ENCODE measurements at regions not wholly inside any gene's neighbourhood (a gene's known extent, or its start where the extent isn't known, plus 50 kb on each side); places are given as distances from the start of the nearest gene placed in this dataset.

DNA sequence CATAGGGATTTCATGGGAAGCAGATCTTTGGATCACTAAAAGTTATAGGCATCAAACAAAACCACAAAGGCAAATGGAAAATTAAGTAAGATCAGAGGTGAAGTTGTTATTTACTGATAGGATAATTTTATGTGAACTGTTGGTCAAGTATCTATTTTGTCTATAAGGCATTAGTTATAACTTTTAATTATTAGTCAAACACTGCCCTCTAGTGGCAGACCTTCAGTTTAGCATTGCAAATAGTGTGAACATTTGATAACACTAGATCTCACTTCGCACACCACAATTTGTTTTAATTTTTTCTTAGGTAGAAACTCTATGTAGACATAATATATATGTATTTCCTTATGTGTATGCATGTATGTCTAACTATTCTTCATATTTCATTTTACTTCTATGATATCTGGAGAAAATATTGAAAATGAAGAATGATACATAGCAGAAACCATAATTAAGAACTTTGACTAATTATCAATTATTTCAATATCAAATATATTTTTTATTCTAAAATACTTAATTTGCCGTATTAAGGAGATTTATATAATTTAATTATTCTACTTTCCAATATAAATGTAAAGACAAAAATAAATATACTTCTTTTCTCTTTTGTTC is 214.5 kb upstream of the TACR3 start:
- H3K4me1 ChIP-seq (ENCODE audit: insufficient read depth) = no peaks in the 10 kb centered on the region
- no peak overlapping the region for H2AFZ ChIP-seq
- H3K9me3 Mint-ChIP-seq = peaks cover 37% of the 10 kb centered on the region
- H4K20me1 ChIP-seq (replicated peaks; ENCODE audit: insufficient read depth) = no peaks in the 10 kb centered on the region
- peaks cover under 1% of the 10 kb centered on the region; the same call in 1 of the 2 replicates for H3K9me2 ChIP-seq (ENCODE audit: insufficient read depth)
- no peak overlapping the region for H3K27ac Mint-ChIP-seq
- peaks cover 6% of the 10 kb centered on the region for H3K27me3 Mint-ChIP-seq (ENCODE audit: insufficient read depth, low read depth, poor library complexity)
- TF ChIP-seq STAT1 (IDR thresholded peaks at IDR 0.05; ENCODE audit: unreplicated experiment) (no peak), CTCF (conservative IDR thresholded peaks at IDR 0.05; ENCODE audit: low read depth in 2 of 2) (peak; percentile 59 to 82)
- no peaks in the 10 kb centered on the region for H3K79me2 ChIP-seq (replicated peaks; ENCODE audit: insufficient read depth)
- no peaks in the 10 kb centered on the region for H3K36me3 ChIP-seq (ENCODE audit: insufficient read depth)
- no peak overlapping the region for H3K4me3 Mint-ChIP-seq
- no peak overlapping the region for H3K4me2 ChIP-seq
- H3K27me3 ChIP-seq (ENCODE audit: insufficient read depth) = no peaks in the 10 kb centered on the region
- peaks cover 31% of the 10 kb centered on the region for H3K36me3 Mint-ChIP-seq (ENCODE audit: low read depth)
- no peaks in the 10 kb centered on the region for H3K4me1 Mint-ChIP-seq
- H3K27ac ChIP-seq (ENCODE audit: low read depth) = no peak overlapping the region
- DNase-seq (ENCODE audit: low spot score) (peak; percentile 73), ATAC-seq (peak; percentile 45; the same call in 2 of the 3 replicates)
- no peak overlapping the region for H3K4me3 ChIP-seq
- H3F3A ChIP-seq (replicated peaks; ENCODE audit: low read depth) = no peaks in the 10 kb centered on the region

GRCh38 chr4:103928370-103928769 is 208.6 kb upstream of the TACR3 start:
- H3K27ac Mint-ChIP-seq = no peak overlapping the region
- Histone ChIP-seq H3K4me2 (no peak overlapping the region), H3K36me3 (ENCODE audit: insufficient read depth) (no peaks in the 10 kb centered on the region), H2AFZ (no peak overlapping the region; the same call in 1 of the 2 replicates), H4K20me1 (replicated peaks; ENCODE audit: insufficient read depth) (no peaks in the 10 kb centered on the region), H3K27ac (ENCODE audit: low read depth) (no peak overlapping the region), H3K9me2 (ENCODE audit: insufficient read depth) (no peaks in the 10 kb centered on the region), H3K4me3 (no peak overlapping the region), H3F3A (replicated peaks; ENCODE audit: low read depth) (no peaks in the 10 kb centered on the region), H3K4me1 (ENCODE audit: insufficient read depth) (no peaks in the 10 kb centered on the region), H3K79me2 (replicated peaks; ENCODE audit: insufficient read depth) (no peaks in the 10 kb centered on the region), H3K27me3 (ENCODE audit: insufficient read depth) (no peaks in the 10 kb centered on the region)
- H3K4me1 Mint-ChIP-seq = peaks cover 3% of the 10 kb centered on the region; the same call in 1 of the 3 replicates
- no peaks in the 10 kb centered on the region for H3K27me3 Mint-ChIP-seq (ENCODE audit: insufficient read depth, low read depth, poor library complexity)
- no peak overlapping the region for H3K4me3 Mint-ChIP-seq
- no peak for ATAC-seq
- no peaks in the 10 kb centered on the region for H3K9me3 Mint-ChIP-seq
- no peak for DNase-seq (ENCODE audit: low spot score)
- no peaks in the 10 kb centered on the region for H3K36me3 Mint-ChIP-seq (ENCODE audit: low read depth)
- TF ChIP-seq EZH2 (IDR thresholded peaks at IDR 0.05; ENCODE audit: low read depth, unreplicated experiment) (no peak), ETS1 (IDR thresholded peaks at IDR 0.05) (no peak), ZNF114 (CRISPR knock-in tag; IDR thresholded peaks at IDR 0.05) (no peak), EZH2phosphoT487 (IDR thresholded peaks at IDR 0.05; ENCODE audit: unreplicated experiment) (no peak), CREB1 (CRISPR knock-in tag; IDR thresholded peaks at IDR 0.05; ENCODE audit: low read depth) (no peak)
- TF ChIP-seq, protein P1, sequence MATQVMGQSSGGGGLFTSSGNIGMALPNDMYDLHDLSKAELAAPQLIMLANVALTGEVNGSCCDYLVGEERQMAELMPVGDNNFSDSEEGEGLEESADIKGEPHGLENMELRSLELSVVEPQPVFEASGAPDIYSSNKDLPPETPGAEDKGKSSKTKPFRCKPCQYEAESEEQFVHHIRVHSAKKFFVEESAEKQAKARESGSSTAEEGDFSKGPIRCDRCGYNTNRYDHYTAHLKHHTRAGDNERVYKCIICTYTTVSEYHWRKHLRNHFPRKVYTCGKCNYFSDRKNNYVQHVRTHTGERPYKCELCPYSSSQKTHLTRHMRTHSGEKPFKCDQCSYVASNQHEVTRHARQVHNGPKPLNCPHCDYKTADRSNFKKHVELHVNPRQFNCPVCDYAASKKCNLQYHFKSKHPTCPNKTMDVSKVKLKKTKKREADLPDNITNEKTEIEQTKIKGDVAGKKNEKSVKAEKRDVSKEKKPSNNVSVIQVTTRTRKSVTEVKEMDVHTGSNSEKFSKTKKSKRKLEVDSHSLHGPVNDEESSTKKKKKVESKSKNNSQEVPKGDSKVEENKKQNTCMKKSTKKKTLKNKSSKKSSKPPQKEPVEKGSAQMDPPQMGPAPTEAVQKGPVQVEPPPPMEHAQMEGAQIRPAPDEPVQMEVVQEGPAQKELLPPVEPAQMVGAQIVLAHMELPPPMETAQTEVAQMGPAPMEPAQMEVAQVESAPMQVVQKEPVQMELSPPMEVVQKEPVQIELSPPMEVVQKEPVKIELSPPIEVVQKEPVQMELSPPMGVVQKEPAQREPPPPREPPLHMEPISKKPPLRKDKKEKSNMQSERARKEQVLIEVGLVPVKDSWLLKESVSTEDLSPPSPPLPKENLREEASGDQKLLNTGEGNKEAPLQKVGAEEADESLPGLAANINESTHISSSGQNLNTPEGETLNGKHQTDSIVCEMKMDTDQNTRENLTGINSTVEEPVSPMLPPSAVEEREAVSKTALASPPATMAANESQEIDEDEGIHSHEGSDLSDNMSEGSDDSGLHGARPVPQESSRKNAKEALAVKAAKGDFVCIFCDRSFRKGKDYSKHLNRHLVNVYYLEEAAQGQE (IDR thresholded peaks at IDR 0.05; ENCODE audit: unreplicated experiment) = no peak
- TF ChIP-seq, protein P2, sequence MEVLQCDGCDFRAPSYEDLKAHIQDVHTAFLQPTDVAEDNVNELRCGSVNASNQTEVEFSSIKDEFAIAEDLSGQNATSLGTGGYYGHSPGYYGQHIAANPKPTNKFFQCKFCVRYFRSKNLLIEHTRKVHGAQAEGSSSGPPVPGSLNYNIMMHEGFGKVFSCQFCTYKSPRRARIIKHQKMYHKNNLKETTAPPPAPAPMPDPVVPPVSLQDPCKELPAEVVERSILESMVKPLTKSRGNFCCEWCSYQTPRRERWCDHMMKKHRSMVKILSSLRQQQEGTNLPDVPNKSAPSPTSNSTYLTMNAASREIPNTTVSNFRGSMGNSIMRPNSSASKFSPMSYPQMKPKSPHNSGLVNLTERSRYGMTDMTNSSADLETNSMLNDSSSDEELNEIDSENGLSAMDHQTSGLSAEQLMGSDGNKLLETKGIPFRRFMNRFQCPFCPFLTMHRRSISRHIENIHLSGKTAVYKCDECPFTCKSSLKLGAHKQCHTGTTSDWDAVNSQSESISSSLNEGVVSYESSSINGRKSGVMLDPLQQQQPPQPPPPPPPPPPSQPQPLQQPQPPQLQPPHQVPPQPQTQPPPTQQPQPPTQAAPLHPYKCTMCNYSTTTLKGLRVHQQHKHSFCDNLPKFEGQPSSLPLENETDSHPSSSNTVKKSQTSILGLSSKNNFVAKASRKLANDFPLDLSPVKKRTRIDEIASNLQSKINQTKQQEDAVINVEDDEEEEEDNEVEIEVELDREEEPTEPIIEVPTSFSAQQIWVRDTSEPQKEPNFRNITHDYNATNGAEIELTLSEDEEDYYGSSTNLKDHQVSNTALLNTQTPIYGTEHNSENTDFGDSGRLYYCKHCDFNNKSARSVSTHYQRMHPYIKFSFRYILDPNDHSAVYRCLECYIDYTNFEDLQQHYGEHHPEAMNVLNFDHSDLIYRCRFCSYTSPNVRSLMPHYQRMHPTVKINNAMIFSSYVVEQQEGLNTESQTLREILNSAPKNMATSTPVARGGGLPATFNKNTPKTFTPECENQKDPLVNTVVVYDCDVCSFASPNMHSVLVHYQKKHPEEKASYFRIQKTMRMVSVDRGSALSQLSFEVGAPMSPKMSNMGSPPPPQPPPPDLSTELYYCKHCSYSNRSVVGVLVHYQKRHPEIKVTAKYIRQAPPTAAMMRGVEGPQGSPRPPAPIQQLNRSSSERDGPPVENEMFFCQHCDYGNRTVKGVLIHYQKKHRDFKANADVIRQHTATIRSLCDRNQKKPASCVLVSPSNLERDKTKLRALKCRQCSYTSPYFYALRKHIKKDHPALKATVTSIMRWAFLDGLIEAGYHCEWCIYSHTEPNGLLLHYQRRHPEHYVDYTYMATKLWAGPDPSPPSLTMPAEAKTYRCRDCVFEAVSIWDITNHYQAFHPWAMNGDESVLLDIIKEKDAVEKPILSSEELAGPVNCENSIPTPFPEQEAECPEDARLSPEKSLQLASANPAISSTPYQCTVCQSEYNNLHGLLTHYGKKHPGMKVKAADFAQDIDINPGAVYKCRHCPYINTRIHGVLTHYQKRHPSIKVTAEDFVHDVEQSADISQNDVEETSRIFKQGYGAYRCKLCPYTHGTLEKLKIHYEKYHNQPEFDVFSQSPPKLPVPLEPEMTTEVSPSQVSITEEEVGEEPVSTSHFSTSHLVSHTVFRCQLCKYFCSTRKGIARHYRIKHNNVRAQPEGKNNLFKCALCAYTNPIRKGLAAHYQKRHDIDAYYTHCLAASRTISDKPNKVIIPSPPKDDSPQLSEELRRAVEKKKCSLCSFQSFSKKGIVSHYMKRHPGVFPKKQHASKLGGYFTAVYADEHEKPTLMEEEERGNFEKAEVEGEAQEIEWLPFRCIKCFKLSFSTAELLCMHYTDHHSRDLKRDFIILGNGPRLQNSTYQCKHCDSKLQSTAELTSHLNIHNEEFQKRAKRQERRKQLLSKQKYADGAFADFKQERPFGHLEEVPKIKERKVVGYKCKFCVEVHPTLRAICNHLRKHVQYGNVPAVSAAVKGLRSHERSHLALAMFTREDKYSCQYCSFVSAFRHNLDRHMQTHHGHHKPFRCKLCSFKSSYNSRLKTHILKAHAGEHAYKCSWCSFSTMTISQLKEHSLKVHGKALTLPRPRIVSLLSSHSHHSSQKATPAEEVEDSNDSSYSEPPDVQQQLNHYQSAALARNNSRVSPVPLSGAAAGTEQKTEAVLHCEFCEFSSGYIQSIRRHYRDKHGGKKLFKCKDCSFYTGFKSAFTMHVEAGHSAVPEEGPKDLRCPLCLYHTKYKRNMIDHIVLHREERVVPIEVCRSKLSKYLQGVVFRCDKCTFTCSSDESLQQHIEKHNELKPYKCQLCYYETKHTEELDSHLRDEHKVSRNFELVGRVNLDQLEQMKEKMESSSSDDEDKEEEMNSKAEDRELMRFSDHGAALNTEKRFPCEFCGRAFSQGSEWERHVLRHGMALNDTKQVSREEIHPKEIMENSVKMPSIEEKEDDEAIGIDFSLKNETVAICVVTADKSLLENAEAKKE (CRISPR knock-in tag; IDR thresholded peaks at IDR 0.05) = no peak

Measured in GM23338 (cell line).